GM12872 (cell line): ENCODE measurements at regions not wholly inside any gene's neighbourhood (a gene's known extent, or its start where the extent isn't known, plus 50 kb on each side); places are given as distances from the start of the nearest gene placed in this dataset.
A peak's percentile ranks its signal among the peaks of the same experiment; 100 is the strongest.

Experiments used
- TF ChIP-seq, protein P1 (sequence below): IDR thresholded peaks from 3 replicates; pipeline ENCODE4 v1.5.1; 2011; ENCODE audit warnings: low read depth, mild to moderate bottlenecking, low read length, moderate library complexity; ENCODE audit not compliant: insufficient read depth

DNA sequence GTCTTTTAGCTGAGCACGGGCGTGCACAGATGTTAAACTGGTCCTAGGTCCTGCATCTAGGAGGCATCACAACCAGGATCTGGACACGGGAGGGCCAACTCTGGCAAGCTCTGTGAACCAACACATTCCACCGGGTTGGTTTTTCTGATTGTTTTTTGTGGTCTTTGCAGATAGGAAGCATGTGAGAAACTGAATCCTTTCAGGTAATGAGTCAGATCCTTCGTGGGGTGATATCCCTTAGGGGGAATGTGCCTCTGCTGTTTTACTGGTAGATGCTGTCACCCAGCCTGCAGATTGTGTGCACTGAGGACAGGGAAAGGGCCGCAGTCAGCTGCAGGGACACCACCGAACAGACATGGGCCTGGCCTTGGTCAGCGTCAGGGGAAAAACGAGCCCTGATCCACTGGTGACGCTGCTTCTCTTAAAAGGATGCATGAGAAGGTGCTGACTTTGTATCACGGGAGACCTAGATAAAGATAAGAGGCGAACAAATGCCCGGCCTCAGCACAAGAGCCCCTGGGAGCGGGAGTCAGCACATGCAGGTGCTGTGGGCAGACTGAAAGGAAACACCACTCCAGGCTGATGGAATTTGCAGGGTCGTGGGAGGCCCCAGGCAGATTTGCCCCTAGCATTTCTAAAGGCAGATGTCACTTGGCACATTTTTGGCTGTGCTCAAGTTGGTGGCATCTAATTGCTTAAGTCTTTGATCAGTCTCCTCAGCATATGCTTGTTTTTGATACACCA is 51.1 kb downstream of the DOP1B start:
- TF ChIP-seq, protein P1, sequence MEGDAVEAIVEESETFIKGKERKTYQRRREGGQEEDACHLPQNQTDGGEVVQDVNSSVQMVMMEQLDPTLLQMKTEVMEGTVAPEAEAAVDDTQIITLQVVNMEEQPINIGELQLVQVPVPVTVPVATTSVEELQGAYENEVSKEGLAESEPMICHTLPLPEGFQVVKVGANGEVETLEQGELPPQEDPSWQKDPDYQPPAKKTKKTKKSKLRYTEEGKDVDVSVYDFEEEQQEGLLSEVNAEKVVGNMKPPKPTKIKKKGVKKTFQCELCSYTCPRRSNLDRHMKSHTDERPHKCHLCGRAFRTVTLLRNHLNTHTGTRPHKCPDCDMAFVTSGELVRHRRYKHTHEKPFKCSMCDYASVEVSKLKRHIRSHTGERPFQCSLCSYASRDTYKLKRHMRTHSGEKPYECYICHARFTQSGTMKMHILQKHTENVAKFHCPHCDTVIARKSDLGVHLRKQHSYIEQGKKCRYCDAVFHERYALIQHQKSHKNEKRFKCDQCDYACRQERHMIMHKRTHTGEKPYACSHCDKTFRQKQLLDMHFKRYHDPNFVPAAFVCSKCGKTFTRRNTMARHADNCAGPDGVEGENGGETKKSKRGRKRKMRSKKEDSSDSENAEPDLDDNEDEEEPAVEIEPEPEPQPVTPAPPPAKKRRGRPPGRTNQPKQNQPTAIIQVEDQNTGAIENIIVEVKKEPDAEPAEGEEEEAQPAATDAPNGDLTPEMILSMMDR = no peak

DNA sequence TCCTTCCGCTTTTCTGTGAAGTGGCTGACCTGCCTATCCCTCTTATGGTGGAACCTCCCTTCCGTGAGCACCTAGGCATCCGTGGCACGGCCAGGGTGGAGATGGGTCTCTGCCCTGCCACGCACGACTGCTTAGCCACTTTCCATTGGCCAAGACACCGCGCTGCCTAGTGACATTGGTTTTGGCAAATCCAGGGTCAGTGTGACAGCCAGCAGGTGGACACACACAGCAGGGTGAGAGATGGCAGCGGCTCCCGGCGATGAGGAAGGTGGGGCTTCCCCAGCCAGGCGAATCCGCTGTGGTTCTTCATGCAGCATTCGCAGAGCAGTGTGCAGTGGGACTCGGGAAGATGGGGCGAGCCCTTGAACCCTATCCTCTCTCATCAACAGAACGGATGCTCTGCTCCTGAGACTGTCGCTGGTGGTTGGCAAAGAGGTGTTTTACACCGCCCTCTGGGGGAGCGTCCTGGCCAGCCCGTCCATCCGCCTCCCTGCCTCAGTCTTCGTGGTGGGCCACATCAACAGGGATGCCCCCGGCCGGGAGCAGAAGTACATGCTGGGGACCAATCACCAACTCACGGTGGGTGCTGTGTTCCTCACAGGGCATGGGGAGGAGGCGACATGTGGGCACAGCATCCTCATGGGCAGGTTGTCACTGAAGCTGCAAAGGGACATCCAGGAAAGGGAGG is 51.8 kb downstream of the DOP1B start:
- TF ChIP-seq, protein P1 = no peak

DNA sequence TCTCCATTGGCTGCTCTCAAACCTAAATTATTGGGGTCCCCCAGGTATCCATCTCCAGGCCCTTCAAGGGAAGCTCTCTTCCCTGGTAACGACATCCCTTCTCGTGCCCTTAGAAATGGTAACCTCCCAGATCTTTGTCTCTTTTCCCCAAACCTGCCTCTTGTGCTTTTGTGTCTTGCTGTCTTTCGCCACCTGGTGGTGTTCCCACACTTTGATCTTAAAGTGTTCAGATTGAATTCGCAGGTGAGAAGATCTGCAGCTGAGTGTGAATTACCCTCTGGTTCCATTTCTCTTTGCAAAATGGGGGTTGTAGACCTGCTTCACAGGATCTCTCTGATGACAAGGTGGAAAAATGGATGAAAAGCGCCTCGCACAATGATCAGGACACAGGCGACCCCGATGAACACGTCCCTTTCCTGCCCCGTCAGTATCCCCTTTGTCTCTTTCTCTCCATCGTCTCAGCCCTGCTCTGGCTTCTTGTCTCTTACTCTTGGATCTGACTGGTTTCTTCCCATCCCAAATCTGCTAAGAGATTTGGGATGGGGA is 53.1 kb downstream of the DOP1B start:
- TF ChIP-seq, protein P1 = peak; percentile 54

DNA sequence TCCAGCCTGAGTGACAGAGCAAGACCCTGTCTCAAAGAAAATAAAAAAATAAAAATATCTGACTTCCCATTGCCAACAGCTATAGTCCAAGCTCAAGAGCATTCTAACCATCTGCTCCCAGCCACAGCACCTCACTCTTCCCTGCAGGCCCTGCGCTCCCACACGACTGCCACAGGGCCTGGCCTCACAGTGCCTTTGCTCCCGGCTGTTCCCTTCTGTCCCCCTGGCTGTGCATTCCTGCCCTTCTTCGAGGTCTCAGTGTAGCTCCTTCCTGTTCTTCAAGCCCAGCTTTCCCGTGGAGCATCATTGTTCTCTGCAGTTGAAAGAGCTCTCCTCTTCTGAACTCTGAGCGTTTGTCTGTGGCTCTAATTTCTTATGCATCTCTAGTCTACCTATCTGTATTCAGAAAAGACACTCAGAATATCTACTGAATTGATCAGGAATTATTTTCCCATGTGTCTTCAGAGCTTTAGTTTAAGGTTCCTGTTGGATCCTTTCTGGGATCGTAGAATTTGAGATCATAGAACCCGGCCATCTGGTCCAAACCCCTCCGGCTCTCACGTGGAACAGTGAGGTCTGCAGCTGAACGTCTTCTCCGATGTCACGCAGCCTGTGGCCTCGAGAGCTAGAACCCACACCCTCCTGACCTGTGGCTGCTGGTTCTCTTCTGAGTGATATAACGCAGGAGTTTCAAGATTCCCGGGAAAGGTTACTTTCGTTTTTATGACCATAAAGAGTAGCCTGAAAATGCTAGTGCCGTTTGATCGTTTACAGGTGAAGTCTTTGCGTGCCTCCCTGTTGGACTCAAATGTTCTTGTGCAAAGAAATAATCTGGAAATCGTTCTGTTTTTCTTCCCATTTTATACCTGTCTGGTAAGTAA is 54.4 kb downstream of the DOP1B start:
- TF ChIP-seq, protein P1 = no peak

DNA sequence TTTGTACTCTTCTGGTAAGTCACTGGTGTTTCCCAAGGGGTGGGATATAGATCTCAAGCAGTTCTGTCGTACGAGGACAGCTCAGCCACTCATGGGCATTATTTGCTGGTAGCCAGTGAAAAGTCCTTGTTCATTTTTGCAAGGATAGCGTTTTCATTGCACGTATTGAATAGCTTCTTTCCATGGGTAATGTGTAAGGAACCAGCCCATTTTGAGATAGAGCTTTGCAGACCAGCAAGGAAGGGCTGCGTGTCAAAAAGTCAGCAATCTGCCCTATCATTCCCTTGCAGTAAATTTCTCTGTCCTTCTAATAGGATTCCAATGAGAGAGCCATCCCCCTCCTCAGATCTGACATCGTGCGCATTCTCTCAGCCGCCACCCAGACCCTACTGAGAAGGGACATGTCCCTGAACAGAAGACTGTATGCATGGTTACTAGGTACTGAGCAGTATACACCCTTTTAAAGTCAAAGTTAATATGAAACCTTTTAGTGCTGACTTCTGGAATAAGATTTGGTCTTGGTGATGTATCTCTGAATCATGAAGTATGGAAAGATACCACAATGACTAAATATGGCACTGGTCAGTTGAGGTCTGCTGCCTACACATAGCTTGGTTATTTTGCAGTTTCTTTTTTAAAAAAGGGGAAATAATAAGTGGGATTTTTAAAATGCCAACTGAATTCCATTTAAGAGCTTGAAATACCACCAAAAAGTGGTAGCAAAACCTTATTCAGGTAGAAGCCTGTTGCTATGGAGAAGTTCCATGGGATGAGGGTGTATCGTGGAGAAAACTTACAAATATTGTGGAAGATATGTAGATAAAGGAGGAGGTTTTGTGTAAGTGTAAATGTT is 55.3 kb downstream of the DOP1B start:
- TF ChIP-seq, protein P1 = no peak

DNA sequence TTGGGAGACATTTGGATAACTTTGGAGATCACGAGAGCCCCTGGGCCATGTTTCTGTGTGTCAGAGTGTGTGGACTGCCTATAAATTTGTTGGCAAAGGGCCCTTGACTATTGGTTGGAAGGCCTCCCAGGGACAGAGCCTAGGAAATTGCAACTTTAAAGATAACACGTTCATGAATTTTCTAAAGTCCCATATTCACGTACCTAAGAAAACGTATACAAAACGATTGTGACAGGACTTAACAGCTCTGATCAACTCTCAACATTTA is 55.8 kb downstream of the DOP1B start:
- TF ChIP-seq, protein P1 = no peak
